PC-3 (cell line): ENCODE measurements at regions not wholly inside any gene's neighbourhood (a gene's known extent, or its start where the extent isn't known, plus 50 kb on each side); places are given as distances from the start of the nearest gene placed in this dataset.

ENCODE experiments used
- ATAC-seq: fragments of 200-7000 bp; cut with Tn5 transposase; 2 replicates; pipeline ENCODE4 v1.9.1; 2020; ENCODE audit warnings: mild to moderate bottlenecking, moderate library complexity
- BruUV-seq: library from RNA; stranded (reverse); fragments of 400-500 nt; replicated peaks from 2 replicates; lab custom pipeline; 2021; lab: Mats Ljungman, UMichigan
- CTCF ChIA-PET: fragments of 300-600 bp; sonication (Branson Sonifier 250); formaldehyde crosslinking; loops from one replicate; lab custom pipeline; 2022; ENCODE audit warnings: antibody characterized with exemption; lab: Charles Lee
- POLR2A ChIA-PET: fragments of 300-600 bp; sonication (Branson Sonifier 250); formaldehyde crosslinking; loops from one replicate; lab custom pipeline; 2022; ENCODE audit warnings: antibody characterized with exemption; ENCODE audit not compliant: unreplicated experiment; lab: Charles Lee
- DNase-seq: peaks from one replicate; pipeline ENCODE4 v3.0.0-alpha.2; 2015
- H2AFZ ChIP-seq: fragments of 300-600 bp; sonication (generic); 2 replicates; pipeline ENCODE4 v1.6.0; 2016; ENCODE audit warnings: antibody characterized with exemption, low read length
- H3F3A ChIP-seq: fragments of 300-600 bp; sonication (generic); one replicate; pipeline ENCODE4 v1.6.0; 2017; ENCODE audit warnings: antibody characterized with exemption, low read length, control low read depth, mild to moderate bottlenecking; ENCODE audit not compliant: unreplicated experiment
- H3K27ac ChIP-seq: fragments of 300-600 bp; sonication (generic); 2 replicates; pipeline ENCODE4 v1.5.1; 2016; ENCODE audit warnings: mild to moderate bottlenecking, low read length
- H3K27me3 ChIP-seq: fragments of 300-600 bp; sonication (generic); 2 replicates; pipeline ENCODE4 v1.6.1; 2016; ENCODE audit warnings: low read length, mixed read lengths
- H3K36me3 ChIP-seq: fragments of 300-600 bp; sonication (generic); 2 replicates; pipeline ENCODE4 v1.6.1; 2016; ENCODE audit warnings: low read depth, mixed run types, low read length, mixed read lengths
- H3K4me1 ChIP-seq: fragments of 300-600 bp; sonication (generic); 2 replicates; pipeline ENCODE4 v1.5.1; 2016; ENCODE audit warnings: low read length; ENCODE audit not compliant: insufficient read depth
- H3K4me2 ChIP-seq: fragments of 300-600 bp; sonication (generic); 2 replicates; pipeline ENCODE4 v1.6.0; 2016; ENCODE audit warnings: low read length
- H3K4me3 ChIP-seq: fragments of 300-600 bp; sonication (generic); 2 replicates; pipeline ENCODE4 v1.5.1; 2016; ENCODE audit warnings: mild to moderate bottlenecking, low read length, mixed read lengths
- H3K79me2 ChIP-seq: fragments of 300-600 bp; sonication (generic); 2 replicates; pipeline ENCODE4 v1.6.1; 2017; ENCODE audit warnings: low read length, mixed read lengths
- H3K9ac ChIP-seq: fragments of 300-600 bp; sonication (generic); 2 replicates; pipeline ENCODE4 v1.6.0; 2016; ENCODE audit warnings: mild to moderate bottlenecking, low read length
- H3K9me2 ChIP-seq: fragments of 300-600 bp; sonication (generic); replicated peaks from 2 replicates; pipeline ENCODE4 v1.6.1; 2016; ENCODE audit warnings: mixed run types, low read length, mixed read lengths
- H3K9me3 ChIP-seq: fragments of 300-600 bp; sonication (generic); 2 replicates; pipeline ENCODE4 v1.6.1; 2016; ENCODE audit warnings: low read length, mixed read lengths
- H4K20me1 ChIP-seq: fragments of 300-600 bp; sonication (generic); 2 replicates; pipeline ENCODE4 v1.6.1; 2016; ENCODE audit warnings: low read length, mixed read lengths
- EZH2 ChIP-seq: fragments of 300-600 bp; sonication (generic); IDR thresholded peaks from one replicate; pipeline ENCODE4 v1.6.1; 2017; ENCODE audit warnings: antibody characterized with exemption, mild to moderate bottlenecking, low read length; ENCODE audit not compliant: unreplicated experiment
- EZH2phosphoT487 ChIP-seq: fragments of 300-600 bp; sonication (generic); IDR thresholded peaks from 2 replicates; pipeline ENCODE4 v1.6.1; 2018; ENCODE audit warnings: mild to moderate bottlenecking, antibody characterized with exemption, low read length, borderline replicate concordance
- intact Hi-C: fragments of 100-400 bp; cut with micrococcal nuclease; formaldehyde crosslinking; loops from 2 replicates; pipeline ENCODE4 v1.9.0; 2023
- TF ChIP-seq, protein P1 (sequence below): fragments of 300-600 bp; sonication (generic); conservative IDR thresholded peaks from 2 replicates; pipeline ENCODE4 v1.5.1; 2017; ENCODE audit warnings: antibody characterized with exemption, low read depth, mild to moderate bottlenecking, low read length

DNA sequence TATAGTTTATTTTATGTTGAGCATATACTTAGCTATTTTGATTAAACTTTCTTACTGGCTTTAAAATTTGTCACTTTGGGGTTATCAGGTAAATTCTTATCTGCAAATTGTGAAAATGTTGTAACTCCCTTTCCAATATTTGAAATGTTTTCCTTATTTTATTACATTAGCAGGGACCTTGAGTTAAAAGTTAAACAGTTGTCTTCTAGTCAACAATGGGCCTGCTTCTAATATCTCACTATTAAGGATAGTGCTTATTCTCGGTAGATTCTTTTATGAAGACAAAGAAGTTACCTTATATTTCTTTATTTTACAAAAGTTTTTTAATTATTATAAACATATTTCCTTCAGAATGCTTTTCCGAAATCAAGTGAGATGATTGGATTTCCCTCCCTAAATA lies 53.7 kb upstream of the AHR start:
- no peak overlapping the region for H2AFZ ChIP-seq
- H3K27ac ChIP-seq: no peak overlapping the region
- H3K4me1 ChIP-seq: peaks cover 6% of the 10 kb centered on the region
- H3K27me3 ChIP-seq: no peaks in the 10 kb centered on the region
- no peak overlapping the region for H3K4me2 ChIP-seq
- H3K9me2 ChIP-seq: no peaks in the 10 kb centered on the region
- H3K4me3 ChIP-seq: no peak overlapping the region
- no peaks in the 10 kb centered on the region for H3K79me2 ChIP-seq
- intact Hi-C loops: no loop called here
- no peaks in the 10 kb centered on the region for H3K36me3 ChIP-seq
- POLR2A ChIA-PET: no interaction called here
- H3K9me3 ChIP-seq: no peaks in the 10 kb centered on the region
- H3K9ac ChIP-seq: no peak overlapping the region
- H3F3A ChIP-seq: no peaks in the 10 kb centered on the region
- H4K20me1 ChIP-seq: no peaks in the 10 kb centered on the region
- ATAC-seq: no peak
- no TSS peak for BruUV-seq
- TF ChIP-seq EZH2phosphoT487: no peak
- TF ChIP-seq, protein P1, sequence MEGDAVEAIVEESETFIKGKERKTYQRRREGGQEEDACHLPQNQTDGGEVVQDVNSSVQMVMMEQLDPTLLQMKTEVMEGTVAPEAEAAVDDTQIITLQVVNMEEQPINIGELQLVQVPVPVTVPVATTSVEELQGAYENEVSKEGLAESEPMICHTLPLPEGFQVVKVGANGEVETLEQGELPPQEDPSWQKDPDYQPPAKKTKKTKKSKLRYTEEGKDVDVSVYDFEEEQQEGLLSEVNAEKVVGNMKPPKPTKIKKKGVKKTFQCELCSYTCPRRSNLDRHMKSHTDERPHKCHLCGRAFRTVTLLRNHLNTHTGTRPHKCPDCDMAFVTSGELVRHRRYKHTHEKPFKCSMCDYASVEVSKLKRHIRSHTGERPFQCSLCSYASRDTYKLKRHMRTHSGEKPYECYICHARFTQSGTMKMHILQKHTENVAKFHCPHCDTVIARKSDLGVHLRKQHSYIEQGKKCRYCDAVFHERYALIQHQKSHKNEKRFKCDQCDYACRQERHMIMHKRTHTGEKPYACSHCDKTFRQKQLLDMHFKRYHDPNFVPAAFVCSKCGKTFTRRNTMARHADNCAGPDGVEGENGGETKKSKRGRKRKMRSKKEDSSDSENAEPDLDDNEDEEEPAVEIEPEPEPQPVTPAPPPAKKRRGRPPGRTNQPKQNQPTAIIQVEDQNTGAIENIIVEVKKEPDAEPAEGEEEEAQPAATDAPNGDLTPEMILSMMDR: no peak
- TF ChIP-seq EZH2: no peak
- no peak for DNase-seq
- CTCF ChIA-PET: no interaction called here

- Histone ChIP-seq H3K4me2 (no peak overlapping the region), H3K36me3 (no peaks in the 10 kb centered on the region), H3K27ac (no peak overlapping the region), H2AFZ (no peak overlapping the region), H3K4me1 (no peaks in the 10 kb centered on the region), H3K4me3 (no peak overlapping the region), H3K9me3 (no peaks in the 10 kb centered on the region), H3K27me3 (no peaks in the 10 kb centered on the region), H3F3A (no peaks in the 10 kb centered on the region), H4K20me1 (no peaks in the 10 kb centered on the region), H3K79me2 (no peaks in the 10 kb centered on the region), H3K9ac (no peak overlapping the region), H3K9me2 (no peaks in the 10 kb centered on the region)
- DNase-seq (no peak), ATAC-seq (no peak)
- ChIA-PET POLR2A (no interaction called here), CTCF (no interaction called here)
- TF ChIP-seq, protein P1: no peak
- TF ChIP-seq EZH2phosphoT487: no peak
- no peak for TF ChIP-seq EZH2
- intact Hi-C loops: no loop called here
- no TSS peak for BruUV-seq
Measured at GRCh38 chr7:17247357-17247756, 51.1 kb upstream of the AHR start.

DNA sequence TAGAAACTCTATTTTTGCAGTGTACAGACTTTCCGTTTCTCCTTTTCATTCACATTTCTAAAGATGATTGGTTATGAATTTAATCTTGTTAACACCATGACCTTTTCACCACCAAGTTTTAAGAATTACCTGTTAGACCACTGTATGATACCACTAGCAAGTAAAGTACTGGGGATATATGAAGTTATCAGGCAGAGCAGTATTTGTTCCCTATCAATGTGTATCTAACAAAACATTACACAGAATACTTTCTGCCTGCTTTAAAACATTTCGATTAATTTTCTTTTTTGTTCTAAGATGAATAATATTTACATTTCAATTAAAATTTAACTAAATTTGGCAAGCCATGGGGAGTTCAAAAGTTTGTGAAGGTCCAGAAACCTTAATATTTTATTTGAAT lies 49.9 kb upstream of the AHR start:
- Histone ChIP-seq H3K9me3 (no peaks in the 10 kb centered on the region), H3K4me2 (no peak overlapping the region), H3K9me2 (no peaks in the 10 kb centered on the region), H3K4me1 (no peaks in the 10 kb centered on the region), H3K4me3 (no peak overlapping the region), H3K79me2 (no peaks in the 10 kb centered on the region), H3K9ac (no peak overlapping the region), H3K27me3 (no peaks in the 10 kb centered on the region), H3K27ac (no peak overlapping the region), H3K36me3 (no peaks in the 10 kb centered on the region), H2AFZ (no peak overlapping the region), H4K20me1 (no peaks in the 10 kb centered on the region), H3F3A (no peaks in the 10 kb centered on the region)
- no peak for DNase-seq
- TF ChIP-seq EZH2: no peak
- TF ChIP-seq EZH2phosphoT487: no peak
- TF ChIP-seq, protein P1: no peak
- no peak for ATAC-seq
- no TSS peak for BruUV-seq
- intact Hi-C loops: no loop called here
- CTCF ChIA-PET: no interaction called here
- POLR2A ChIA-PET: no interaction called here
